ENCODE measurements at regions not wholly inside any gene's neighbourhood (a gene's known extent, or its start where the extent isn't known, plus 50 kb on each side); places are given as distances from the start of the nearest gene placed in this dataset.

- TF ChIP-seq CTCF (IDR thresholded peaks at IDR 0.05) = no peak
- H3K4me2 ChIP-seq (ENCODE audit: low read length) = no peak overlapping the region
- no peaks in the 10 kb centered on the region for H3K79me2 ChIP-seq
- H3K4me3 ChIP-seq (ENCODE audit: low read depth, low read length) = no peak overlapping the region
- H3K36me3 ChIP-seq (ENCODE audit: control insufficient read depth, insufficient read depth, low read length) = no peaks in the 10 kb centered on the region
- H3K9ac ChIP-seq = no peak overlapping the region
- H3K4me1 ChIP-seq = no peaks in the 10 kb centered on the region
- no peak overlapping the region for H3K27ac ChIP-seq
- H2AFZ ChIP-seq = peak overlapping the region; percentile 2
- no peaks in the 10 kb centered on the region for H3K9me3 ChIP-seq (ENCODE audit: control insufficient read depth, low read length)
- H3K27me3 ChIP-seq (ENCODE audit: control insufficient read depth, insufficient read depth, low read length) = no peaks in the 10 kb centered on the region
Observed at GRCh38 chr14:23725980-23726710, 90.0 kb downstream of the DHRS2 start.

GRCh38 chr14:23727566-23728335 is 91.6 kb downstream of the DHRS2 start:
- Histone ChIP-seq H2AFZ (no peak overlapping the region), H3K4me1 (no peaks in the 10 kb centered on the region), H3K27ac (no peak overlapping the region), H3K79me2 (no peaks in the 10 kb centered on the region), H3K9ac (no peak overlapping the region), H3K4me3 (ENCODE audit: low read depth, low read length) (no peak overlapping the region), H3K4me2 (ENCODE audit: low read length) (no peak overlapping the region), H3K36me3 (ENCODE audit: control insufficient read depth, insufficient read depth, low read length) (no peaks in the 10 kb centered on the region), H3K27me3 (ENCODE audit: control insufficient read depth, insufficient read depth, low read length) (no peaks in the 10 kb centered on the region), H3K9me3 (ENCODE audit: control insufficient read depth, low read length) (no peaks in the 10 kb centered on the region)
- TF ChIP-seq CTCF (IDR thresholded peaks at IDR 0.05) = peak; percentile 14

GRCh38 chr14:23728791-23729190 is 92.6 kb downstream of the DHRS2 start:
- Histone ChIP-seq H3K4me3 (ENCODE audit: low read depth, low read length) (no peak overlapping the region), H3K27ac (no peak overlapping the region), H2AFZ (no peak overlapping the region), H3K4me2 (ENCODE audit: low read length) (no peak overlapping the region), H3K36me3 (ENCODE audit: control insufficient read depth, insufficient read depth, low read length) (no peaks in the 10 kb centered on the region), H3K27me3 (ENCODE audit: control insufficient read depth, insufficient read depth, low read length) (no peaks in the 10 kb centered on the region), H3K9me3 (ENCODE audit: control insufficient read depth, low read length) (no peaks in the 10 kb centered on the region), H3K9ac (no peak overlapping the region), H3K79me2 (no peaks in the 10 kb centered on the region), H3K4me1 (no peaks in the 10 kb centered on the region)
- no peak for TF ChIP-seq CTCF (IDR thresholded peaks at IDR 0.05)

GRCh38 chr14:23729720-23730387 is 93.7 kb downstream of the DHRS2 start:
- Histone ChIP-seq H3K79me2 (no peaks in the 10 kb centered on the region), H3K4me2 (ENCODE audit: low read length) (no peak overlapping the region), H3K9me3 (ENCODE audit: control insufficient read depth, low read length) (no peaks in the 10 kb centered on the region), H3K9ac (no peak overlapping the region), H3K4me3 (ENCODE audit: low read depth, low read length) (no peak overlapping the region), H3K27me3 (ENCODE audit: control insufficient read depth, insufficient read depth, low read length) (no peaks in the 10 kb centered on the region), H3K36me3 (ENCODE audit: control insufficient read depth, insufficient read depth, low read length) (no peaks in the 10 kb centered on the region), H3K4me1 (no peaks in the 10 kb centered on the region), H3K27ac (no peak overlapping the region), H2AFZ (no peak overlapping the region)
- TF ChIP-seq CTCF (IDR thresholded peaks at IDR 0.05) = no peak
